Heart left ventricle (tissue), 16 donors: ENCODE measurements at regions not wholly inside any gene's neighbourhood (a gene's known extent, or its start where the extent isn't known, plus 50 kb on each side); places are given as distances from the start of the nearest gene placed in this dataset.

Source experiments
- ATAC-seq, 4 donors: fragments of 200-7000 bp; cut with Tn5 transposase; one replicate each; pipeline ENCODE4 v1.9.1; 2020 to 2022; ENCODE audit warnings: moderate library complexity in 4 of 4, mild to moderate bottlenecking in 3 of 4, moderate number of reproducible peaks in 1 of 4
- DNase-seq, 5 donors: peaks; one replicate each; pipeline ENCODE4 v3.0.0-alpha.2; 2020
- H3K27ac ChIP-seq, 12 donors: fragments of 200-600 bp; sonication (generic) in 4 of 12; one replicate each; pipeline versions ENCODE4 v1.5.0 to v1.8.0; 2016 to 2022; ENCODE audit warnings: mild to moderate bottlenecking in 2 of 12
- H3K27me3 ChIP-seq, 9 donors: fragments of 200-600 bp; sonication (generic) in 2 of 9; one replicate each; pipeline versions ENCODE4 v1.5.1 to v1.8.0; 2016 to 2022; ENCODE audit warnings: mild to moderate bottlenecking in 3 of 9
- H3K36me3 ChIP-seq, 9 donors: fragments of 200-600 bp; sonication (generic) in 2 of 9; one replicate each; pipeline versions ENCODE4 v1.5.0 to v1.8.0; 2018 to 2022; ENCODE audit warnings: mild to moderate bottlenecking in 2 of 9
- H3K4me1 ChIP-seq, 12 donors: fragments of 200-600 bp; sonication (generic) in 4 of 12; one replicate each; pipeline versions ENCODE4 v1.5.0 to v1.8.0; 2016 to 2022; ENCODE audit warnings: mild to moderate bottlenecking in 3 of 12
- H3K4me3 ChIP-seq, 12 donors: fragments of 200-600 bp; sonication (generic) in 4 of 12; one replicate each; pipeline versions ENCODE4 v1.5.0 to v1.8.0; 2017 to 2022; ENCODE audit warnings: mild to moderate bottlenecking in 9 of 12, moderate library complexity in 4 of 12
- H3K9me3 ChIP-seq, 12 donors: fragments of 200-600 bp; sonication (generic) in 4 of 12; one replicate each; pipeline versions ENCODE4 v1.5.0 to v1.8.0; 2016 to 2022; ENCODE audit warnings: mild to moderate bottlenecking in 1 of 12
- POLR2A ChIP-seq, 2 donors: fragments of 450-650 bp; IDR thresholded peaks; one replicate each; pipeline ENCODE4 v1.6.1; 2017; ENCODE audit warnings: antibody characterized with exemption in 2 of 2, mild to moderate bottlenecking in 2 of 2, moderate library complexity in 2 of 2
- WGBS, 4 donors: extraction: QIAGEN DNeasy Blood & Tissue Kit in 2 of 4; methylation state at CpG; one replicate each; pipeline versions ENCODE4 v1.1.5 to v1.1.7; 2013 to 2018; 5-methylcytosine and 5-hydroxymethylcytosine counted together
- intact Hi-C, 10 donors: fragments of 100-400 bp; cut with DNase I; formaldehyde crosslinking; loops; one replicate each; pipeline versions ENCODE4 v1.11.1 to v1.14.2; 2022
- TF ChIP-seq, protein P1 (sequence below), 12 donors: fragments of 200-600 bp; sonication (generic) in 4 of 12; IDR thresholded peaks; one replicate each; pipeline versions ENCODE4 v1.5.0 to v1.8.0; 2018 to 2022; ENCODE audit warnings: antibody characterized with exemption in 12 of 12, mild to moderate bottlenecking in 5 of 12
- donor health status: ischemic (EF 13 %, LVEDD 7.1; RV severe dilation, severe dysfunction).
- donor health status: healthy with polysubstance abuse.
- donor health status: DM: no; HTN: yes; CAD: no.
- donor health status: DM: no; HTN: no; CAD: no.
- donor health status: ischemic (EF 25% LVEDD 6.9; RV normal size, moderate dysfunction).
- donor health status: ischemic (EF 25% LVEDD 5.7; RV mildly dilated, moderate dysfunction).
- donor health status: healthy.
- donor health status: DM: yes; HTN: yes; CAD: no.
- donor health status: ischemic (EF 35%, LVEDD 5.7; RV mildly dilated, moderate dysfunction).
- donor health status: nonischemic (EF 11% LVEDD 7.7; RV severe dilation, severe dysfunction).
- donor health status: DM: yes; HTN: yes; CAD: no.
- donor health status: PGD.
- donor health status: ischemic (EF 29% LVEDD 5.4; RV normal size, mild dysfunction).
- donor health status: nonischemic (EF 23%, LVEDD 6.1; RV moderate dilation, normal function).

DNA sequence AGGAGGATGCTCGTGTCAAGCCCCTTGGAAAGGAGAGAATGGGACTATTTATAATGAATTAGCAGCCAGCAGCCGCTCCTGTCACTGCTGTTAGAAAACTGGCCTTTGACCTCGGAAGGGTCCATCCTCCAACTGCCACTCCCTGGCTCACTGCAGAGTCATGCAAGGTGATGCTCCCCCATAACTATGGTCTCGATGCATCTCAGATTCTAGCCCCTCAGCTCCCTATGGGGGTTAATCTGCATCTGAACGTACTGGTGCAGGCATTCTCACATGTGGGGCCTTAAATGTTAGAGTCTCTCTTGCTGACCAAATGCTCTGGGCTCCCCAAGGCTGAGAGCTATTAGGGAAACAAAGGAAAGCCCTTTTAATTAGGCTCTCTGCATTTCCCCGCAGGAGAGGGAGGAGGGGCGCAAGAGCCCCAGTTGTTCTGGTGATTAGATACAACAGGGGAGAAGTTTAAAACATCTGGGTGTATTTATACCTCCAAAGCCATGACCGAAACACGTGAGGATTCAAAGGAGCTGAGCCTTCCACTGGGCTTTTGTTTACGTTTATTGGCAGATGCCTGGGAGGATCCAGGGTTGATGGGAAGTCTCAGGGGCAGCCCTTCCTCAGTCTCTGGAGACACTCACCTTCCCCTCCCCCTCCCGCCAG is 182.5 kb downstream of the OPA1 start:
- Histone ChIP-seq H3K27ac (no peak overlapping the region), H3K4me1 (peaks cover 0 to 3% (median 0%) of the 10 kb centered on the region in 12 donors), H3K27me3 (peaks cover 0 to 61% (median 31%) of the 10 kb centered on the region in 9 donors), H3K4me3 (no peak overlapping the region), H3K9me3 (no peaks in the 10 kb centered on the region), H3K36me3 (no peaks in the 10 kb centered on the region)
- TF ChIP-seq POLR2A (IDR thresholded peaks at IDR 0.05), result no peak
- TF ChIP-seq, protein P1, sequence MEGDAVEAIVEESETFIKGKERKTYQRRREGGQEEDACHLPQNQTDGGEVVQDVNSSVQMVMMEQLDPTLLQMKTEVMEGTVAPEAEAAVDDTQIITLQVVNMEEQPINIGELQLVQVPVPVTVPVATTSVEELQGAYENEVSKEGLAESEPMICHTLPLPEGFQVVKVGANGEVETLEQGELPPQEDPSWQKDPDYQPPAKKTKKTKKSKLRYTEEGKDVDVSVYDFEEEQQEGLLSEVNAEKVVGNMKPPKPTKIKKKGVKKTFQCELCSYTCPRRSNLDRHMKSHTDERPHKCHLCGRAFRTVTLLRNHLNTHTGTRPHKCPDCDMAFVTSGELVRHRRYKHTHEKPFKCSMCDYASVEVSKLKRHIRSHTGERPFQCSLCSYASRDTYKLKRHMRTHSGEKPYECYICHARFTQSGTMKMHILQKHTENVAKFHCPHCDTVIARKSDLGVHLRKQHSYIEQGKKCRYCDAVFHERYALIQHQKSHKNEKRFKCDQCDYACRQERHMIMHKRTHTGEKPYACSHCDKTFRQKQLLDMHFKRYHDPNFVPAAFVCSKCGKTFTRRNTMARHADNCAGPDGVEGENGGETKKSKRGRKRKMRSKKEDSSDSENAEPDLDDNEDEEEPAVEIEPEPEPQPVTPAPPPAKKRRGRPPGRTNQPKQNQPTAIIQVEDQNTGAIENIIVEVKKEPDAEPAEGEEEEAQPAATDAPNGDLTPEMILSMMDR (IDR thresholded peaks at IDR 0.05), result no peak
- intact Hi-C loops, result loop anchor here in 1 of 10 donors (10.0 kb wide), 1 partner anchor 629 kb away; no protein-coding TSS in a partner anchor
- DNase-seq, result no peak
- no peak for ATAC-seq
- 85 to 91% (median 88%) methylated on average over 11 of the region's 11 CpGs for WGBS, 4 donors

DNA sequence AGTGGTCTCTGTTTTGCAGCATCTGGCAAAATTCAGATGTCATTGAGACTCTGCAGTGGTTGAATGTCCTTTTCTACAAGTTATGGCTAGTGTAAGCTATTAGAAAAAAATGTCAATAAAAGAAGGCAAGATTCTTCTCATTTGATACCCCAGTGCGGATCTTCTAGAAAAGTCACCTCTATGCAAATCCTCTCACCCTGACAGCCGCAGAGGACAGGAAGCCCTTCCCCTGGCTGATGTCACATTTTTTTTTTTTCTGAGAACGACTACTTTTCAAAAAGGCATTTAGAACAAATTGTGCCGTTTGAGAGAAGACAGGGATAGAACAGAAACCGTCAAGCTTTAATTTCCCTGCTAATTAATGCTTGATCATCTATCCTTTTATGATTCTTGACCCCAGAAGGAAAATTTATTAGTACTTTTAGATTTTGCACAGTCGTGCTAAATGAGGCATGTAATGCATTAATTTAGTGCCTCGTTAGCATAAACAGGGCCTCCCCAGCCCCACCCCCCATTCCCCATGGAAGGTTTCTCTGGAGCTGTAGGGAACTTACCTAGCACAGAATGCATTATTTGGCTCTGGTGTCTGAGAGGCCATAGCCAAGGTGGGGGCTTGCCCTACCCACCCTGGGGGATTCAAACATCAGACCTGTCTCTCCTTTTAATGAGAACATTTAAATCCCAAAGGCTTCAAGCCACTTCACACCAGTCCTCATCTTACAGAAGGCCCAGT is 183.8 kb downstream of the OPA1 start:
- ATAC-seq, result no peak
- 75 to 81% (median 77%) methylated on average over 7 of the region's 7 CpGs for WGBS, 4 donors
- Histone ChIP-seq H3K27me3 (peaks cover 0 to 58% (median 31%) of the 10 kb centered on the region in 9 donors), H3K36me3 (no peaks in the 10 kb centered on the region), H3K9me3 (no peaks in the 10 kb centered on the region), H3K27ac (no peak overlapping the region), H3K4me3 (no peak overlapping the region), H3K4me1 (peaks cover 0 to 13% (median 3%) of the 10 kb centered on the region in 12 donors)
- TF ChIP-seq POLR2A (IDR thresholded peaks at IDR 0.05), result no peak
- TF ChIP-seq, protein P1 (IDR thresholded peaks at IDR 0.05), result no peak
- DNase-seq, result no peak
- intact Hi-C loops, result loop anchor here in 1 of 10 donors (10.0 kb wide), 1 partner anchor 628 kb away; no protein-coding TSS in a partner anchor

DNA sequence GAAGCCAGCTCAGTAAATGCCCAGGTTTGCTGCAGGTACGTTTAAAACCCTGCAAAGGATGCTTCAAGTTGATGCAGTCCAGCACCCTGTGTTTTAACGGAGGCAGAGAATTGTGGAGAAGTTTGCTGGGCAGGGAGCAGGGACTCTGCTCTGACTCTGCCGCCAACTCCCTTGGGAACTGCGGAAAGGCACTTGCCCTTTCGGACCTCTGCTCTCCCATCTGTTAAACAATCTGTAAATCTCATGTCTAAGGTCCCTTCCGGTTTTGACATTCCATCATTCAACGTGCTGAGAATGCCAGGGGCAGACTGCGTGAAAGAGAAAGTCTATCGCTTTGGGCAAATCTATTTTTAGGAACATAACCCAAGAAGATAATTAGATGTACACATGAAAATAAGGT is 184.5 kb downstream of the OPA1 start:
- no peaks in the 10 kb centered on the region for H3K9me3 ChIP-seq
- WGBS, 4 donors, result 52 to 79% (median 60%) methylated on average over 9 of the region's 9 CpGs
- no peak for DNase-seq
- peaks cover 0 to 16% (median 7%) of the 10 kb centered on the region in 12 donors for H3K4me1 ChIP-seq
- no peak for ATAC-seq
- peaks cover 0 to 53% (median 31%) of the 10 kb centered on the region in 9 donors for H3K27me3 ChIP-seq
- intact Hi-C loops, result loop anchor here in 1 of 10 donors (10.0 kb wide), 1 partner anchor 627 kb away; no protein-coding TSS in a partner anchor
- no peak overlapping the region for H3K27ac ChIP-seq
- TF ChIP-seq POLR2A (IDR thresholded peaks at IDR 0.05), result no peak
- TF ChIP-seq, protein P1 (IDR thresholded peaks at IDR 0.05), result no peak
- no peak overlapping the region for H3K4me3 ChIP-seq
- no peaks in the 10 kb centered on the region for H3K36me3 ChIP-seq

DNA sequence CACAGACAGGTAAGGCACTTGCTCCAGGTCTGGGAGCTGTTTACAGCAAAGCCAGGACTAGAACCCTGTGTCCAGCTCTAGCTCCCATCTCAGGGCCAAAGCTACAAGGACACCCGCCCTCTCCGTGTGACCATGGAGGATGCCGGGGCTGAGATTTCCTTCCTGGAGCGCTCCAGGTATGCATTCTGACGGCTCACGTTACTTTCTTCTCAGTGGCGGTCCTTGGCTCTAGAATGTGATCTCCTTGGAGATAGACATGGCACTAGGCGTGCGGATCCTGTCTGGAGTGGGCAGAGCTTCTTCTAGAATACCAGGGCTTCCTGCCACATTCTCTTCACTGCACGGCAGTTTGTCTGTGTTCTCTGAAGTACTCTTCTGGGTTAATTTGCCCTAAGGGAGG is 185.7 kb downstream of the OPA1 start:
- Histone ChIP-seq H3K4me1 (peaks cover 0 to 16% (median 7%) of the 10 kb centered on the region in 12 donors), H3K4me3 (no peak overlapping the region), H3K36me3 (no peaks in the 10 kb centered on the region), H3K9me3 (no peaks in the 10 kb centered on the region), H3K27me3 (peaks cover 0 to 60% (median 31%) of the 10 kb centered on the region in 9 donors), H3K27ac (no peak overlapping the region)
- no peak for TF ChIP-seq POLR2A (IDR thresholded peaks at IDR 0.05)
- TF ChIP-seq, protein P1 (IDR thresholded peaks at IDR 0.05), result no peak
- WGBS, 4 donors, result 73 to 83% (median 78%) methylated on average over 10 of the region's 10 CpGs
- intact Hi-C loops, result loop anchor here in 1 of 10 donors (10.0 kb wide), 1 partner anchor 626 kb away; no protein-coding TSS in a partner anchor
- no peak for DNase-seq
- no peak for ATAC-seq
